D341Med (cell line): ENCODE measurements at regions not wholly inside any gene's neighbourhood (a gene's known extent, or its start where the extent isn't known, plus 50 kb on each side); places are given as distances from the start of the nearest gene placed in this dataset.
"Not testable (repeated sequence)": the region's sequence is repeated elsewhere in the genome, so short reads cannot be mapped to it uniquely, and the experiment has no call there.

Source experiments
- DNase-seq: peaks from one replicate; pipeline ENCODE4 v3.0.0; 2012; ENCODE audit warnings: low spot score

DNA sequence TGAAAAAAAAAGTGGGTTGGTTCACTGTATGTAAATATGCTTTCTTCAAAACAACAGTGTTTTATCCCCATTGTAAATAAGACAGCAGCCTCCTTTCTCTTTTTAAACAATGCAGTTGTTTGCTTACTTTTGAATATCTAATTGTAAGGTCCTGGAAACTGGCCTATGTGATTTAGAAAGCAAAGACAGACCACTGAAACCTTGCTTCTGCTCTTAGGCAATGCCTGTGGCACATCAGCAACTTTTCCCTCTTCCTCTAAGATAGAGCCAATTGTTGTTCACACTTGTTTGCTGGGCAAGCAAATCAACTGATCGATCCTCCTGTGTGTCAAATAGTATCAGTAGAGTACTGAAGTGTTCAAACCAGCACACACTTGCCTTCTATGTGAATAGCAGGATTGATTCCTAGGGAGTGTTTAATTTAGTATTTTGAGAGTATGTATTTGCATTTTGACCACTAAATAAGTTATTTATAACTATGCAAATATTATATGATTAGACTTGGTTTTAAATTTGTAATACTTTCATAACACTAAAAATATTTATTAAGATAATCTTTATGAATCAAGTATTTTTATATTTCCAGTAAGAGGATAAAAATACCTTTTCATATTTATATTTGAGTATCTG lies 55.4 kb upstream of the GRPR start:
- DNase-seq: no peak

- DNase-seq: no peak
Observed at GRCh38 chrX:16063921-16064320, 59.4 kb upstream of the GRPR start.

DNA sequence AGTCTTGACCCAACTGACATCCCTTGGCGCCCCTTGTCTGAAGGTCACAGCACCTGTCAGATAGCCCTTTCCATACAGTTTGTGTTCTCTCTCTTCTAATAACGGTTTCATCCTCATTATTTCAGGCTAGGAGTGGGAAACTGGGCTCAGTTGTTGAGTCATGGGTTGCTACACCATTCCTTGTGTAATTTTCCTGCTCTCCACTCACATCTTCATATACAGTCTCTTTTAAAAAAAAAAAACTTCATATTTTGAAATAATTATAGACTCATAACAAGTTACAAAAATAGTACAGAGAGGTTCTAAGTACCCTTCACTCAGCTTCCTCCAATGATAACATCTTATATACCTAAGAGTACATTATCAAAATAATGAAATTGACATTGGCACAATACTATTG lies 60.2 kb upstream of the GRPR start:
- DNase-seq: no peak

GRCh38 chrX:16061296-16061695 lies 62.1 kb upstream of the GRPR start:
- no peak for DNase-seq

GRCh38 chrX:16060252-16060651 lies 63.1 kb upstream of the GRPR start:
- DNase-seq: no peak

DNA sequence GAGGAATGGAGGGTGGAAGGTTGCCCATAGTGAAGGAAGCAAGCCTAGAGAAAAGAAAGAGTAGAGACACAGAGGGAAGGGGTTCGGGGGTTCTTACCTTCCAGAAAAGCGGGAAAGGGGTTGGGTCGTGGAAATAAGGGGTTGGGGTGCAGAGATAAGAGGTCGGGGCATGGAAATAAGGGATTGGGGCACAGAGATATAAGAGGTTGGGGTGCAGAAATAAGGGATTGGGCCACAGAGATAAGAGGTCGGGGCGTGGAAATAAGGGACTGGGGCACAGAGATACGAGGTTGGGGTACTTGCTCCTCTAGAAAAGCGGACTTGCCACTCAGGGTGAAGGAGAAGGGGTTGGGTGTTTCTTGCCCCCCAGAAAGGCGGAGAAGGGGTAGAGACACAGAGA lies 74.2 kb upstream of the GRPR start:
- DNase-seq: not testable (repeated sequence)

- DNase-seq: no peak
Observed at GRCh38 chrX:16042980-16043379, 80.4 kb upstream of the GRPR start.

- DNase-seq: no peak
Observed at GRCh38 chrX:16039834-16040233, 83.5 kb upstream of the GRPR start.

- no peak for DNase-seq
Observed at GRCh38 chrX:16039363-16039762, 84.0 kb upstream of the GRPR start.

GRCh38 chrX:16033331-16033730 lies 90.0 kb upstream of the GRPR start:
- no peak for DNase-seq

DNA sequence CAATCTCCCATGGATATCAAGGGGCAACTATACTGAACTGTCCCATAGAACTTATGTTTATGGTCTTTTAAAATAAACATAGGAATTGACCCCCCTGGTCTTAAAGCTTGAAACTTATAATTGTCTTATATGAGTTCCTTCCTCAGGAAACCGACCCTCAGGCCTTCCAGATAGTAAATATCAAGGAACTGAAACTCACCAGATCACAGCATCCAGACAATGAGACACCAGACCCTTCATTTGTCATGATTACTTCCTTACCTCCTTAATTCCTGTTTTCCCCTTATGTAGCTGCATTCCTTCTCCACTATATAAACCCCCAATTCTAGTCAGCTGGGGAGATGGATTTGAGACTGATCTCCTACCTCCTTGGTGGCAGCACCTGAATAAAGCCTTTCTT lies 94.8 kb upstream of the GRPR start:
- no peak for DNase-seq

DNA sequence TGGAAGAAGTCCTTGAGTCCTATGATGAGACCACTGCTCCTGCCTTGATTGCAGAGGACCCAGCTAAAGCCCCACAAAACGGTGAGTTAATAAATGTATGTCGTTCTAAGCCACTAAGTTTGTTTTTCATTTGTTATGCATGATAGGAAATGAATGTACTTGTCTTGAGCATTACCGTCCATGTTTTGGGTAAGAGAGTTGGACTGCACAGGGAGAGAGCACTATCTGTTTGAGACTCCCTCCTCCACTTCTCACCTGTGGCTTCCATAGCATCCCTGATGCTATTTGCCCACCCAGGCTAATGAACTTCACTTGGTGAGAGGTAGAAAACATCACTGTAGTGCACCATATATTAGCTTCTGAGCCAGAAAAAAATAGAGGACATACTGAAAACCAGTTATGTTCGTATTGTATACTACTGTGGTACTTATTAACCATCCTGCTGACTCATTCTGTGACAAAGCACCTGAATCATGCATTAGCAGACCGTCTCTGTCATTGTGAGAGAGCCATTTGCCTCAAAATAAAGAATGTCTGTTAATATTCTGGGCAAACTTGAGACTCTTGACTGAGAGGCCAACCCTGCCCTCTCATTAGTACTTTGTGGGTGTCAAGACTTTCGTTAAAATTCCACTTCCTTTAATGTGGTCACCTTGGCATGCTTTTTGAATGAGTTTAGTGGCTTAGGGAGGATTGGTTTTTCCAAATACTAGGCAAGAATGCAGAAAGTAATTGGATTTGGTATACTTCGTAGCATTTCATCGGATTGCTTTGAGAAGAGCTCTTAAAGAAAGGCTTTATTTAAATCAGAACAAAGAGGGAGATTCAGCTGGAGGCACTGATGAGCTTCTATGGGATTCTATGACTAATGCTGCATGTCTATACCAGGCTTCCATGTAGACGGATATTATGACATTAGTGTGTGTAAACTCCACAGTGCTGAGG lies 99.3 kb upstream of the GRPR start:
- DNase-seq: no peak

DNA sequence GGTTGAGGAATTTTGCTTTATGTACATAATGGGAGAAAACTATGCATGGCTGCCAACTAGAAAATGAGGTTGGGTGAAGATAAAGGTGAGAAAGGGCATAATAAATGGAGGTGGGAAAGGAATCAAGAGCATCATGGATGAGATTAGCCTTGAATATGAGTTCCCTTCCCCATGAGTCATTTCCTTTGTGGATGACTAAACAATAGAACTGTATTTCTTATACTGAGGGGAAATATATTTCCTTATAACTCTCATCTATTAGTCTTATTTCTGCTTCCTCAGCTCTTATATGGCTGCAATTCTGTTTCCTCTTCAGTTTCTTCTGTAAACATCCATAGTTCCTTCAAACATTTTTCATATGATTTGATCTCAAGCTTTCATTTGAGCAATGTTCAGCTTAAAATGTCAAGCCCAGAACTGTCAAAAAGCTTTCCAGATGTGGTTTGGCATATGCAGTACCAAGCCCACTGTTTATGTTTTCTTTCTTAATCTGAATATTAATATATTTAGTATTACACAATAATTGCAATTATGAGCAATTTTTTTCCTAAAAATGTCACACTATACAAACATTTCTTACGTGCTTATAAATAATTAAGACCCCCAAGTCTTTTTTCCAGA lies 100.7 kb upstream of the GRPR start:
- DNase-seq: no peak

- DNase-seq: no peak
Observed at GRCh38 chrX:16018291-16018690, 105.1 kb upstream of the GRPR start.

DNA sequence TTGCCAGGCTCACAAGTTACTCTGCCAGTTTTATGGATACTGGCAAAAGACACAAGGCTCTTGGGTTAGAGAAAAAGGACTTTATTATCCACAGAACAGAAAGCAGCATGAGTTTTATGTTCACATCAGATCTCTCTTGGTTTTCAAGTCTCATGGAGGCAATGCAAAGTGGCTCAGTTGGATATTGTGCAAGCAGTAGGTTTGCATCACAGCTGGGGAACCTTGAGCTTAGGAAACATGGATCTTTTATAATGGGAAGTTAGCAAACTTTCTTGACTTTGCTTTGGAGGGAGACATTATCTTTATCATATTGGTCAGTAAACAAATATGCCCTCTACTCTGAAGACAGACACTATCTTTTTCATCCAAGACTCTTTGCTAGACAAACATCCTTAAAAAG lies 109.2 kb upstream of the GRPR start:
- no peak for DNase-seq

DNA sequence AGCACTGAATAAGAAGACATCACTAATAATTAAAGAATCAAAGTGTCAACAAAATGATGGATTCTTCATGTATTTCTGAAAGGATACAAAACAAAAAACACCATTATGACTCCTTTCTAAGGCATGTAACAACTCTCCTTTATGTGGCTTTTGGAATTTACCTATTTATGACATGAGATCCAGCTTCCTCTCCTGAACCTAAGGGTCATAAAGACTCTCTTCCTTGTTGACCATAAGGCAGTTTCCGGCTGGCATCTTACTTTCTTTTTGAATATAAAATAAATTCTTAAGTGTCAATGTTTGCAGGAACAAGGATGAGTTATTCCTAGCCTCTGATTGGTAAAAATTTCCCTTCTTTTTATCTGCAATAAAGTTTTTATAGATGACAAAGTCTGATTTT lies 111.1 kb upstream of the GRPR start:
- DNase-seq: no peak

GRCh38 chrX:16005917-16006316 lies 117.4 kb upstream of the GRPR start:
- no peak for DNase-seq

DNA sequence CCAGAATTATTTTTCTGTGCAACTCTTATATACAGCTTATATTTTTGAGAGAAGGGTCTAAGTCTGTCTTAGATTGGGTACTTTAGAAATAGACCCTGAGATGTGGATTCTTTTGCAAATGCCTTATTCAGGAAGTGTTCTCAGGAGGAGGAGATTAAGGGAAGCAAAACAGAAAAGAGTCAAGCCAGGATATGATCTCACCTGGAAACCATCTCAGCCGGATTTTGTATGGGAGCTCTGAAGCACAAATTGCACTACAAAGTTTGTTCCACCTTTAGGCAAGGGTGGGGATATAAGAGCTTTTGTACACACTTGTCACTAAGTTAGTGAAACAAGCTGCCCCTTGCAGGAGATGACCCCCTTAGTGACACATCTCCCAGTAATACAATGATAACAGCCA lies 121.2 kb upstream of the GRPR start:
- no peak for DNase-seq

- no peak for DNase-seq
Observed at GRCh38 chrX:15998350-15998749, 125.0 kb upstream of the GRPR start.

- no peak for DNase-seq
Observed at GRCh38 chrX:15989716-15990115, 133.6 kb upstream of the GRPR start.

DNA sequence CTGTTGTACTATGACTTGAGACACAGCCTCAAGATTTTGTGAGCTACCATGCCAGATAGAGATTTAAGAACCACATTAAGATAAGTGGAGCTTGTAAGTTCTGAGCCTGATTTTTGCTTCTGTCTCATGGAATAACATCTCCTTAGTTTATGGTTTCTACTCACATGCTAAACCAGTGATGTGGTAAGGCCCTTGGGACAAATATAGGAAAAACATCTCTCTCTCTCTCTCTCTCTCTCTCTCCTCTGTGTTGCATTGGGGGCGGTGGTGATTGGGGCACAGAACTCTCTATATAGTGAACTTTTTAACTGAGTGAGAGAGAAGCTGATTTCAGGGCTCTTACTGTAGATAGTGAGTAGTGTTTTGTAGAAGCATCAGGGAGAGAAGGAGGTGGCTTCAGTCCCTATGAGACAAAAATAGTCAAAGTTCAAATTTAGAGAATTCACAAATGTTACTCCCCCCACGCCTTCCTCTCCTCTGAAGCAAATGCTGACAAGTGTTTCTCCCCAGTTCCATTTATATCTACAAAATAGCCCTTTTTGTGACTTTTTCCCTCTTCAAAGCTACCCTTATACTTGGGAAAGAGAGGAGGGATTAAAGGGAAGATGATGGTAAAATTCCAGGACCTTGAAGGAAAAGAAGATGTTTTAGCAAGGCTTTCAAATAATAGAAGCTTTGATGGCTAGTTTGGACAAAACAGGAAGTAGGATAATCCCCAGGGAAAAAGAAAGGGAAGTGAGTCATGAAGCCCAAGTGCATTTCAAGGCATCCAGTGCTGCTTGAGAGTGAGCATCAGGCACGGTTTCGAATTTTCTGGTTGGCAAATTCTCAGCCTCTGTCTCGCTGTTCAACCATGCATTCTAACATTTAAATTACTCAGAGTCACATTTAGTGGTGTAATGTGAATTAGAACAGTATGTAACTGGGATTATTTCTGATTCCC lies 134.3 kb upstream of the AP1S2 start:
- DNase-seq: no peak

GRCh38 chrX:15985937-15986336 lies 131.3 kb upstream of the AP1S2 start:
- no peak for DNase-seq
